ENCODE measurements at regions not wholly inside any gene's neighbourhood (a gene's known extent, or its start where the extent isn't known, plus 50 kb on each side); places are given as distances from the start of the nearest gene placed in this dataset.
"Not testable (repeated sequence)": the region's sequence is repeated elsewhere in the genome, so short reads cannot be mapped to it uniquely, and the experiment has no call there.

GRCh38 chr15:31193291-31193690, 91.8 kb upstream of the TRPM1 start:
- no peak for DNase-seq

- DNase-seq, result no peak
These were observed 94.3 kb upstream of the TRPM1 start for GRCh38 chr15:31195871-31196270.

- peak; percentile 21 to 29 for DNase-seq
These were observed 96.2 kb upstream of the TRPM1 start for GRCh38 chr15:31197497-31198414.

GRCh38 chr15:31200735-31201151, 99.2 kb upstream of the TRPM1 start:
- peak; percentile 72 to 73 for DNase-seq

- no peak for DNase-seq
These were observed 101.4 kb upstream of the TRPM1 start for GRCh38 chr15:31202953-31203352.

GRCh38 chr15:31203999-31204398, 102.5 kb upstream of the TRPM1 start:
- no peak for DNase-seq

GRCh38 chr15:31206386-31207181, 105.1 kb upstream of the TRPM1 start:
- no peak for DNase-seq

- DNase-seq, result no peak
These were observed 105.7 kb upstream of the TRPM1 start for GRCh38 chr15:31207246-31207645.

GRCh38 chr15:31207861-31208260, 106.3 kb upstream of the TRPM1 start:
- not testable (repeated sequence) for DNase-seq

- no peak for DNase-seq
These were observed 107.3 kb upstream of the TRPM1 start for GRCh38 chr15:31208817-31209216.

GRCh38 chr15:31211353-31211752, 109.8 kb upstream of the TRPM1 start:
- no peak for DNase-seq

- DNase-seq, result no peak
These were observed 111.0 kb upstream of the TRPM1 start for GRCh38 chr15:31212326-31213080.

- DNase-seq, result no peak
These were observed 112.3 kb upstream of the KLF13 start for GRCh38 chr15:31214158-31214863.

GRCh38 chr15:31214864-31215489, 111.7 kb upstream of the KLF13 start:
- DNase-seq, result no peak

- peak; percentile 70 to 76 for DNase-seq
These were observed 111.0 kb upstream of the KLF13 start for GRCh38 chr15:31215490-31216214.

GRCh38 chr15:31216215-31216911, 110.3 kb upstream of the KLF13 start:
- DNase-seq, result peak in 1 of 2 experiments; percentile 14

GRCh38 chr15:31217067-31217466, 109.6 kb upstream of the KLF13 start:
- DNase-seq, result no peak

GRCh38 chr15:31217566-31218270, 108.9 kb upstream of the KLF13 start:
- DNase-seq, result no peak

GRCh38 chr15:31219221-31219620, 107.4 kb upstream of the KLF13 start:
- no peak for DNase-seq
